ENCODE measurements at regions not wholly inside any gene's neighbourhood (a gene's known extent, or its start where the extent isn't known, plus 50 kb on each side); places are given as distances from the start of the nearest gene placed in this dataset.

DNA sequence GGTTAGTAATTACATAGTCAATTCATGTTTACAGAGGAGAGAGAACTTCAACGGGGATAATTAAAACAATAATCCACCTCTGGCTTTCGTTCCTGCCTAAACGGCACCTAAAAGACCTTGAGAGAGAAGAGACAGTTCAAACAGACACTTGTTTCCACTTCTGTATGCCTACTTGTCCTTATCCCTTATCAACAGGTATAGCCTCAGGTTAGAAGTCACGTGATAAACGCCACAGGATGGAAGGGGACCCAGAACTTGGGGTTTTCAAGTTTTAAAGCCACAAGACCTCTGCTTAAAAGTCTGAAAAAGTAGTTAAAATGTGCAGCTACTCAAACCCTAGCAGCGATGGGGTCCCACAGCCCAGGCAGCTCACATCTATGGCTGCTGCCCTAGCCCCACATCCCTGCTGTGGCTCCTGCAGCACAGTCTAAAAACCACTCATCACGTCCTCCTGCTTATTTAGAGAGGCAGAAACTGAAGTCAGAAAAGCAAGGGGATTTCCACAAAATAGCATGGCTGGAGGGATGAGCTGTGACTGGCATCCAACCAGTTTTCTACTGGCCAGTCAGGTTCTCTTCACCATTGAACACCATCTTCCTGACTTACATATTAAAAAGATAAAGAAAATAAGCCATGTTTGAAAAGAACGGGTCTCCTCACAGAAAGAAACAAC, 51.2 kb upstream of the SEC16B start:
- DNase-seq (no peak), ATAC-seq (no peak)
- no peak overlapping the region for H3K27ac Mint-ChIP-seq
- H3K27ac ChIP-seq (ENCODE audit: low read depth, low read length) = no peak overlapping the region
- no peaks in the 10 kb centered on the region for H3K27me3 ChIP-seq (ENCODE audit: control insufficient read depth in 2 of 2, insufficient read depth in 2 of 2, low read length in 2 of 2)
- no peak overlapping the region for H3K4me3 Mint-ChIP-seq
- peaks cover 0 to 18% (median 7%) of the 10 kb centered on the region in 11 donors for H3K9me3 Mint-ChIP-seq
- no peaks in the 10 kb centered on the region for H3K4me1 ChIP-seq (ENCODE audit: control insufficient read depth in 2 of 2, insufficient read depth in 2 of 2, low read length in 2 of 2)
- H3K4me3 ChIP-seq (ENCODE audit: low read length) = no peak overlapping the region
- H3K4me1 Mint-ChIP-seq = no peaks in the 10 kb centered on the region
- ChIA-PET POLR2A (no interaction called here), CTCF (no interaction called here)
- intact Hi-C loops (cut with micrococcal nuclease) = no loop called here
- H3K27me3 Mint-ChIP-seq = peaks cover 0 to 5% (median 0%) of the 10 kb centered on the region in 5 donors
- H3K36me3 ChIP-seq (ENCODE audit: control insufficient read depth in 2 of 3, insufficient read depth in 3 of 3, low read length in 3 of 3) = no peaks in the 10 kb centered on the region
- H3K9me3 ChIP-seq (ENCODE audit: control insufficient read depth in 2 of 3, low read length in 3 of 3) = no peaks in the 10 kb centered on the region
- H3K36me3 Mint-ChIP-seq = no peaks in the 10 kb centered on the region

DNA sequence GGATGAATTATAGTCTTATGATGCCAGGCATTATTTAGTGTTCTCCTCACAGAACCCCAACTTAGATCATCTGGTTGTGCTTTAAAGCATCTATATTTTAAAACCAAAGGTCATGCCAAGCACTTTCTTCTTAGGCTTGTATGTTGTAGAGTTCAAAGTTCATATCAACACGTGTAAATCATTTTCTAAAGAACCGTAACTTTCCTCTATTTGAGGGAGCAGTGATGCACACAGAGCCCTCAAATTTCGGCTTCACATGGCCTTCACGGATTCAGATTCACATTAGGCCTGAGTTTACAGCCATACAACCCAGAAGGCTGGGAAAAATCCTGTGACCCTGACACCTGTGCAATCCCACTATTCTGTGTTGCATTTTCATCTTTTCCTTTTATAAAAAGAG, 52.1 kb upstream of the SEC16B start:
- ATAC-seq = no peak
- H3K4me1 Mint-ChIP-seq = no peaks in the 10 kb centered on the region
- POLR2A ChIA-PET = no interaction called here

DNA sequence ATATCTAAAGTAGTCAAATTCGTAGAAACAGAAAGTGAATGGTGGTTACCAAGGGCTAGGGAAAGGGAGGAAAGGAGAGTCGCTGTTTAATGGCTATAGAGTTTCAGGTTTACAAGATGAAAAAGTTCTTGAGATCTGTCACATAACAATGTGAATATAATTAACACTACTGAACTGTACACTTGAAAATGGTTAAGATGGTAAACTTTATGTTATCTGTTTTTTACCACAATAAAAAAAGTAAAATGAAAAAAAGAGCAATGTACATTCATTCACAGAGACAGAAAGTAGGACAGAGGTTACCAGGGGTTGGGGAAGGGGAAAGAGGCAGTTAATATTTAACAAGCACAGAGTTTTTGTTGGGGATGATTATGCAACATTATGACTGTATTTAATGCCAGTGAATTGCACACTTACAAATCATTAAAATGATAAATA, 53.3 kb upstream of the SEC16B start:
- ChIA-PET POLR2A (no interaction called here), CTCF (no interaction called here)
- intact Hi-C loops (cut with micrococcal nuclease) = no loop called here
- Mint-ChIP-seq H3K36me3 (no peaks in the 10 kb centered on the region), H3K27me3 (peaks cover 0 to 5% (median 0%) of the 10 kb centered on the region in 5 donors), H3K9me3 (peaks cover 0 to 8% (median 2%) of the 10 kb centered on the region in 11 donors), H3K27ac (no peak overlapping the region), H3K4me1 (no peaks in the 10 kb centered on the region), H3K4me3 (no peak overlapping the region)
- Histone ChIP-seq H3K4me3 (ENCODE audit: low read length) (no peak overlapping the region), H3K27ac (ENCODE audit: low read depth, low read length) (no peak overlapping the region), H3K9me3 (ENCODE audit: control insufficient read depth in 2 of 3, low read length in 3 of 3) (no peaks in the 10 kb centered on the region), H3K27me3 (ENCODE audit: control insufficient read depth in 2 of 2, insufficient read depth in 2 of 2, low read length in 2 of 2) (no peaks in the 10 kb centered on the region), H3K36me3 (ENCODE audit: control insufficient read depth in 2 of 3, insufficient read depth in 3 of 3, low read length in 3 of 3) (no peaks in the 10 kb centered on the region), H3K4me1 (ENCODE audit: control insufficient read depth in 2 of 2, insufficient read depth in 2 of 2, low read length in 2 of 2) (no peaks in the 10 kb centered on the region)
- ATAC-seq (no peak), DNase-seq (no peak)

More for the DNA sequence above, 52.1 kb upstream of the SEC16B start:
- Mint-ChIP-seq H3K4me3 (no peak overlapping the region), H3K27ac (no peak overlapping the region), H3K9me3 (peaks cover 0 to 13% (median 8%) of the 10 kb centered on the region in 11 donors), H3K36me3 (no peaks in the 10 kb centered on the region), H3K27me3 (peaks cover 0 to 5% (median 0%) of the 10 kb centered on the region in 5 donors)
- DNase-seq = no peak
- no peaks in the 10 kb centered on the region for H3K36me3 ChIP-seq (ENCODE audit: control insufficient read depth in 2 of 3, insufficient read depth in 3 of 3, low read length in 3 of 3)
- H3K27ac ChIP-seq (ENCODE audit: low read depth, low read length) = no peak overlapping the region
- H3K4me1 ChIP-seq (ENCODE audit: control insufficient read depth in 2 of 2, insufficient read depth in 2 of 2, low read length in 2 of 2) = no peaks in the 10 kb centered on the region
- CTCF ChIA-PET = no interaction called here
- H3K9me3 ChIP-seq (ENCODE audit: control insufficient read depth in 2 of 3, low read length in 3 of 3) = no peaks in the 10 kb centered on the region
- intact Hi-C loops (cut with micrococcal nuclease) = no loop called here
- no peaks in the 10 kb centered on the region for H3K27me3 ChIP-seq (ENCODE audit: control insufficient read depth in 2 of 2, insufficient read depth in 2 of 2, low read length in 2 of 2)
- H3K4me3 ChIP-seq (ENCODE audit: low read length) = no peak overlapping the region

DNA sequence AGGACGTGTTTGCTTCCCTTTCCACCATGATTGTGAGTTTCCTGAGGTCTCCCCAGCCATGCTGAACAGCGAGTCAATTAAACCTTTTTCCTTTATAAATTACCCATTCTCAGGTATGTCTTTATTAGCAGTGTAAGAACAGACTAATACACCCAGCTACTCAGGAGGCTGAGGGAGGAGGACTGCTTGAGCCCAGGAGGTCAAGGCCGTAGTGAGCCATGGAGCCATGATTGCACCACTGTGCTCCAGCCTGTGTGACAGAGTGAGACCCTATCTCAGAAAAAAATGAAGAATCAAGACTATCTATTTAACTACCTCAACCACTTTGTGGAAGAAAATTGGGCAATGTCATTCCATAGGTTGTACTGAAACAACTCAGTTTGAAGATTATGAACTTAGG, 54.6 kb upstream of the SEC16B start:
- ATAC-seq (no peak), DNase-seq (no peak)
- Mint-ChIP-seq H3K9me3 (peaks cover 0 to 8% (median 2%) of the 10 kb centered on the region in 11 donors), H3K4me1 (no peaks in the 10 kb centered on the region), H3K4me3 (no peak overlapping the region), H3K27me3 (peaks cover 0 to 5% (median 0%) of the 10 kb centered on the region in 5 donors), H3K27ac (no peak overlapping the region), H3K36me3 (no peaks in the 10 kb centered on the region)
- no peaks in the 10 kb centered on the region for H3K27me3 ChIP-seq (ENCODE audit: control insufficient read depth in 2 of 2, insufficient read depth in 2 of 2, low read length in 2 of 2)
- POLR2A ChIA-PET = no interaction called here
- no peaks in the 10 kb centered on the region for H3K36me3 ChIP-seq (ENCODE audit: control insufficient read depth in 2 of 3, insufficient read depth in 3 of 3, low read length in 3 of 3)
- H3K27ac ChIP-seq (ENCODE audit: low read depth, low read length) = no peak overlapping the region
- intact Hi-C loops (cut with micrococcal nuclease) = no loop called here
- no peaks in the 10 kb centered on the region for H3K4me1 ChIP-seq (ENCODE audit: control insufficient read depth in 2 of 2, insufficient read depth in 2 of 2, low read length in 2 of 2)
- no peaks in the 10 kb centered on the region for H3K9me3 ChIP-seq (ENCODE audit: control insufficient read depth in 2 of 3, low read length in 3 of 3)
- no peak overlapping the region for H3K4me3 ChIP-seq (ENCODE audit: low read length)
- CTCF ChIA-PET = no interaction called here

DNA sequence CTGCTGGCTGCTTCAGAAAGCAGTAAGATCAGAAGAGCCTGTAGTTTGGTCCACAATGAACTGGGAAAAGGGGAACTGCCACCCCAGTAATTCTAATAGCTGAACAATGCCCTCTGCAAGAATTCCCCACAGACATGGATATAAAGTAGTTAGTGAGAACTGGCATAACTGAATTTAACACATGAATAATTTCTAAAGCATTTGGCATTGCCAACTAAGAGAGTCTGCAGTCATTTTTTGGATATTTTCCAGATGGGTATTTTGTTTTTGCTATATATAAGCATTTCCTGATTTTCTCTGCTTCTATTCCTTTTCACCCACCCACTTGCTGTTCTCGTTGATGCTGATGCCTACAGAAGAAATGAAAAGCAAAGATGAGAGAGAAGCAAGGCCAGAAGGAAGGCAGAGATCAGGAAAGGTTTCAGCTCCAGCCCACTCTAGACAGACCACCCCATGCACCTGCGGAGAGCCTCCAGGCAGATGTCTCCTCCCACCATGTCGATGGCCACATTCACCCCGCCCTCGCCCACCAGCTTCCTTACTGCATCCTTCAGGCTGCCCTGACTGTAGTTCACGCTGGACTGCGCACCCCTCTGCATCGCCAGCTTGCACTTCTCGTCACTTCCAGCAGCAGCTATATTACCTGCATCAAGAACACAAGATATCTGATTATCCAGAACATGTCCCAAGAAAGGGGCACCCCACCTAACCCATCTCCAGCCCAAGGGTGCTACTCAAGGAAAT, 55.9 kb upstream of the SEC16B start:
- Mint-ChIP-seq H3K27ac (no peak overlapping the region), H3K4me1 (no peaks in the 10 kb centered on the region), H3K4me3 (no peak overlapping the region), H3K9me3 (peaks cover 0 to 5% (median 2%) of the 10 kb centered on the region in 11 donors), H3K27me3 (peaks cover 0 to 1% (median 0%) of the 10 kb centered on the region in 5 donors), H3K36me3 (no peaks in the 10 kb centered on the region)
- no peak for DNase-seq
- CTCF ChIA-PET = no interaction called here
- Histone ChIP-seq H3K27me3 (ENCODE audit: control insufficient read depth in 2 of 2, insufficient read depth in 2 of 2, low read length in 2 of 2) (no peaks in the 10 kb centered on the region), H3K27ac (ENCODE audit: low read depth, low read length) (no peak overlapping the region), H3K9me3 (ENCODE audit: control insufficient read depth in 2 of 3, low read length in 3 of 3) (no peaks in the 10 kb centered on the region), H3K4me1 (ENCODE audit: control insufficient read depth in 2 of 2, insufficient read depth in 2 of 2, low read length in 2 of 2) (no peaks in the 10 kb centered on the region), H3K36me3 (ENCODE audit: control insufficient read depth in 2 of 3, insufficient read depth in 3 of 3, low read length in 3 of 3) (no peaks in the 10 kb centered on the region), H3K4me3 (ENCODE audit: low read length) (no peak overlapping the region)
- POLR2A ChIA-PET = no interaction called here
- intact Hi-C loops (cut with micrococcal nuclease) = no loop called here
- no peak for ATAC-seq

DNA sequence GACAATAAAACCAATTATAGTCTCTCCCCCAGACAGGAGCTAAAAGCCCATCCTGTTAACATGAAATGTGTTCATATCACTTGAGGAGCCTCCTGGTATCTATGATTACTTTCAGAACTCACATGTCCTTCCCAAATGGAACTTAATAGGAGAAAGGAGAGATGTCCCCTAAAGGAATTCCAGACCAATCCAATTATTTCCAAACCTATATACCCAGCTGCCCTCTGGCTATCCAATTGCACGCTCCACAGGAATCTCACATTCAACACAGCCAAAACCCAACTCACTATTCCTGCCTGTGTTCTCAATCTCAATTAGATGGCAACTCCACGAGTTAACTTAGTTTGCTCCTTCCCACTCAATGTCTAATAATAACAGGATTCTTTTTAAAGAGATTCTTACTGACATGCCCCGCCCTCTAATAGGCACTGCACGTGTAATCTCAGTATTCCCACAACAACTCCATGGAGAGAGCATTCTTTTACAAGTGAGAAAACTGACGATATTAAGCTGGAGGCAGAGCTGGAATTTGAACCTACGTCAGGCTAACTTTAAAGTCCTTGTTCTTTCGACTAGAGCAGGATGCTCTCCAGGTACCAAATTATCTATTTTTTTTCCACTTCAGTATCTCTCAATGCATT, 59.1 kb upstream of the SEC16B start:
- no peaks in the 10 kb centered on the region for H3K27me3 ChIP-seq (ENCODE audit: control insufficient read depth in 2 of 2, insufficient read depth in 2 of 2, low read length in 2 of 2)
- Mint-ChIP-seq H3K27me3 (peaks cover 0 to 2% (median 0%) of the 10 kb centered on the region in 5 donors), H3K4me1 (no peaks in the 10 kb centered on the region), H3K9me3 (peaks cover 0 to 11% (median 0%) of the 10 kb centered on the region in 11 donors), H3K4me3 (no peak overlapping the region), H3K36me3 (no peaks in the 10 kb centered on the region), H3K27ac (no peak overlapping the region)
- POLR2A ChIA-PET = no interaction called here
- DNase-seq (no peak), ATAC-seq (no peak)
- H3K36me3 ChIP-seq (ENCODE audit: control insufficient read depth in 2 of 3, insufficient read depth in 3 of 3, low read length in 3 of 3) = no peaks in the 10 kb centered on the region
- CTCF ChIA-PET = no interaction called here
- H3K27ac ChIP-seq (ENCODE audit: low read depth, low read length) = no peak overlapping the region
- intact Hi-C loops (cut with micrococcal nuclease) = no loop called here
- no peak overlapping the region for H3K4me3 ChIP-seq (ENCODE audit: low read length)
- no peaks in the 10 kb centered on the region for H3K4me1 ChIP-seq (ENCODE audit: control insufficient read depth in 2 of 2, insufficient read depth in 2 of 2, low read length in 2 of 2)
- H3K9me3 ChIP-seq (ENCODE audit: control insufficient read depth in 2 of 3, low read length in 3 of 3) = no peaks in the 10 kb centered on the region
